ENCODE measurements at regions not wholly inside any gene's neighbourhood (a gene's known extent, or its start where the extent isn't known, plus 50 kb on each side); places are given as distances from the start of the nearest gene placed in this dataset.
"Not testable (repeated sequence)": the region's sequence is repeated elsewhere in the genome, so short reads cannot be mapped to it uniquely, and the experiment has no call there.

DNA sequence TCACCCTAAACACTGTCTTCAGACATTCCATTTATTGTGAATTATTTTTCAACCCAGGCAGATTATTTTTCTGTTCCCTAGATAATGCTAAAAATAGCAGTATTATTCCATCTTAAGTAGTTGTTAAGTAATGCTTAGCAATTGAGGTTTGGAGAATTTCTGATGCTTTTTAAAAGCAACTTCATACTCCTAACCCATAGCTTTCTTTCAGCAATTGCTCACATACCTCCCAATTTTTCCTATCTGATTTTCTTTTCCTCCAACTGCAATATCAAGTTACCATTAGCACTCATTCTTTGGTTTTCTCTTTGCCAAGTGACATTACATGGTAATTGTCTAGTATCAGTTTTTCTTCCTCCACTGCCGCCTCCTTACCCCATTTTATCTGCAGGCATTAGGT lies 104.7 kb downstream of the GPR85 start:
- DNase-seq, result no peak

DNA sequence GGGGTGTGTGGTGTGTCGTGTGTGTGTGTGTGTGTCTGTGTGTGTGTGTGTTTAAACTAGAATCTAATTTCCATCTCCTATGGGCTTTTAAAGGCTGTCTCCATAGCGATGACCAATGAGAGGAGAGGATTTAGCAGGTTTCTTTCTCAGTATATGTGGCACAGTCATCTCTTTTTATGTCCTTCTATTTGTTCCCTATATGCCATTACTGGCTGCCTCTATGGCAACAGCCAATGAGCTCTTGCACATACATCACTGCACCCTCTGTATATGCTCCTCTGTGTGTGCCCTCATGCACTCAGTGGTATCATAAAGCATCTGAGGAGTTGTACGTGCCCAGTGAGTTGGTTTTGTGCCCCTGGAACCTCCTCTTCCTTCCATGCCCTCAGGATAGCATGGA lies 107.6 kb downstream of the GPR85 start:
- DNase-seq, result not testable (repeated sequence)

DNA sequence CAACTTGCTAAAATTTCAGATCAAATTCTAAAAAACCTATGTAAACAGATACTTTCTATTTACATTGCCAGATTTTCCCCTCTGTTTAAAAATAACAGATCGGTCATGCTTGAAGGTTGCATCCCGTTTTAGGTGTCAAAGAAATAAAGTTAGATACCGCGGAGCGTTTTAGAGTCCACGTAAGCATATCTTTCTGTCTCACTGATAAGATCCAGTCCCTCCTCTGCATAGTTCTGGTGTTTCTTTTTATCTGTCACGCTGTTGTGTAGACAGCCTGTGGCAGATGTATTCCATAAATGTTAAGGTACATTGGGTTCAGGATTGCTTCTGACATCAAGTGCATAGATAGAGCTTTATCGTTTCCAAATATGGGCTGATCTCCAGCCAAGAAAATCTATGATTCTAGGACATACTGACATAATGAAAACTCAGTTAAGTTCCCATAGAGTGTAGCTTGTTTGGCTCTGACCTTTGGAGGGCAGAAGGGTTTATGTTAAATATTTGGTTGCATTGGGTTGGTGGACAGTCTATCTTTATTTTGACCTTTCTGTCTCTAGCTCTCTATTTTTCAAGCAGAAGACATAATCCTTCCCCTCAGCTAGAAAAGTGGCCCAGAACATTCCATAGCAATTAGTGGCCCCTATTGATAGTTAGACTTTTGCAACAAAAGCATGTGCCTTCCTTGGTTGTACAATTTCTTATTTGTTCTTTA lies 109.2 kb downstream of the GPR85 start:
- not testable (repeated sequence) for DNase-seq

GRCh38 chr7:112970771-112971170 lies 115.9 kb downstream of the GPR85 start:
- no peak for DNase-seq

DNA sequence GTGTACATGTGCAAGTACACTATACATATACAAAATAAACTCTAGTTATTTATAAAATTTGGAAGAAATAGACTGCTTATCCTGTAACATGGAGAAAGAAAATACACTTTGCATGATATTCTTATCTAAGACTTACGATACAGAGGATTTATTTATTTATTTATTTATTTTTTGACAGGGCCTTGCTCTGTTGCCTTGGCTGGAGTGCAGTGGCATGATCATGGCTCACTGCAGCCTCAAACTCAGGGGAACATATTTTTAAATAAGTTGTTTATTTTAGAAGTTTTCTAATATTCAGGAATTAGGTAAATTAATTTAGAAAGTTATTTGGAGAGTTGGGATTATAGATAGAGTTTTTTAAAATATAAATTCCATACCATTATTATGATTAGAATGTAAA lies 116.7 kb downstream of the GPR85 start:
- DNase-seq, result no peak

DNA sequence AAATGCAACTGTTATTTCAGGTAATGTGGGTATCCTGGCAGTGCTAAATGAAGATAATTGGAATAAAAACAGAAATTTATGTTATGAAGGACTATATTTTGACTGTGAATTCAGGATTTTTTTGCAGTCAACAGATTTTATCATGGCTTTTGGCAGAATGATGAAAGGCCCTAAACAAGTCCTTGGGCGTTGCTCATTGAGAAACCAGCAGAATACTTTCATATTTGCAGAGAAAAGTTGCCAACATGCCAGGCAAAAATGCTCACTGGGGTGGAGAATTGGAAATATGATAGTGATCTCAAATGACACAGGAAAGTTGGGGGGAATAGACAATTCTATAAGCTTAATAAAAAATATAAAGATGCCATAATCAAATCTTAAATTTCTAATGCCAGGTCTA lies 121.1 kb downstream of the GPR85 start:
- DNase-seq, result no peak

DNA sequence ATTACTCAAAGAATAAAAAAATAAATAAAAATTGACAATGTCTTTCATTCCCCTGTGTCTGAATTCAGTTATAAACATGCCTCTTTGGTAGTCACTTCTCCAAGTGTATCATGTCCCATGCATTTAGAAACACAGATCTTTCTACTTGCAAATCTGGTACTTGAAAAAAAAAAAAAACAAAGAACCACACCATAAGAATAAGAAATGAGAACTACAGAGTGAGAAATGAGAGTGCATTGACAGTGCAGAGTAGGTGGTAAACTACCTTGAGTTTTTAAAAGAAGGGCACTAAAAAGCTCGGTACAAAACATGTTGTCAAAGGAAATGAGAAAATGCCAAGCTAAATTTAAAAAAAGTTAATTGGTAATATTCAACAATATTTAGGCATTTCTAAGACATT lies 123.0 kb downstream of the GPR85 start:
- DNase-seq, result no peak

- DNase-seq, result no peak
Observed at GRCh38 chr7:112962815-112963214, 123.8 kb downstream of the GPR85 start.

DNA sequence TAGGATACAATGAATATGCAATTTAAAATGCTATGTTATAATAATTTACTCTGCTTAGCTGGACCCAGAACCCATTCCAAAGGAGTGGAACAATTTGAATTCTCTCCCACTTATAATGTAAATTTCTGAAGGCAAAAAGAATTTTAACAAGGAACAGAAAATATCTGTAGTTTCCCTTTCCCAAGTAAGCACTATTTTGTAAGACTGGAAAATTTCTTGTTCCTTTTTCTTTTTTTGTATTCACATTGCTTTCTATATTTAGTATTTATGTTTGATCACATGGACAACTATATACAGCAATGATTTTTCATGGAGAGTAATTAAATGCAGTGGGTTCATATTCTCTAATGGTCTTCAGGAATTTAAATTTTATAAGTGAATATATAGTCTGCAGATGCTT lies 127.4 kb downstream of the GPR85 start:
- no peak for DNase-seq

DNA sequence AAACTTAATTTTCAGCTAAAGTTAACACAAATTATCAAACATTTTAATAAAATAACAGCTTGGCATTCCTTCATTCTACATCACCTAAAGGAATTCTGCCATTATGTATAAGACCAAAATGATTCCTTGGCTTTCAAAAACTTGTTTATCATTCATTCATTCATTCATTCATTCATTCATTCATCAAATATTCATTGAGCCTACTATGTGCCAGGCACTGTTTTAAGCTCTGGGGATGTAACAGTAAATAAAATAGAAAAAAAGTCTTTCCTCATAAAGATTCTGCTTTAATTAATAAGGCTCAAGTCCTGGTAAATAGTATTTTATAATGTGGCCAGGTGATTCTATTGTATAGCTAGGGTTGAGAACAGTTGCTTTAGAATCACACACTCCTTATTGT lies 127.9 kb downstream of the GPR85 start:
- DNase-seq, result no peak

DNA sequence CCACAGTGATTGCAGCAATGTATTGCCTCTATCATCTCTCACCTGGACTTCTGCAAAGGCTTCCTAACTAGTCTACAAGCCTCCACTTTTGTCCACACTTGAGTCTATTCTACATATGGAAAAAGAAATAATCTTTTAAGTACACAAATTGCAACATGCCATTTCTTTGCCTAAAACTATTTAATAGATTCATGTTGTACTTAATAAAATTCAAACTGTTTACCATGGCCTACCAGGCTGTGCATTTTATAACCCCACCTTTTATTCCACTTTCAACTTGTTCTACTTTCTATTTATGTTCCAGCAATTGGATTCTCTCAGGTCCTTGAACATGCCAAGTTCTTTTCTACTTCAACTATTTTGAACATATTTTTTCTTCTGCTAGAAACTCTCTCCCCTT lies 128.7 kb downstream of the GPR85 start:
- DNase-seq, result no peak

DNA sequence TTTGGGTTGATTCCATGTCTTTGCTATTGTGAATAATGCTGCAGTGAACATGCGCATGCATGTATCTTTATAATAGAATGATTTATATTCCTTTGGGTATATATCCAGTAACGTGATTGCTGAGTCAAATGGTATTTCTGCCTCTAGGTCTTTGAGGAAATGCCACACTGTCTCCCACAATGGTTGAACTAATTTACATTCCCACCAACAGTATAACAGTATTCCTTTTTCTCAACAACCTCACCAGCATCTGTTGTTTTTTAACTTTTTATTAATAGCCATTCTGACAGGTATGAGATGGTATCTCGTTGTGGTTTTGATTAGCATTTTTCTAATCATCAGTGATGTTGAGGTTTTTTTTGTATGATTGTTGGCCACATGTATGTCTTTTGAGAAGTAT lies 133.6 kb downstream of the GPR85 start:
- DNase-seq, result not testable (repeated sequence)

- DNase-seq, result no peak
Observed at GRCh38 chr7:112951070-112951469, 135.6 kb downstream of the GPR85 start.

- DNase-seq, result not testable (repeated sequence)
Observed at GRCh38 chr7:112949682-112950081, 136.9 kb downstream of the GPR85 start.

DNA sequence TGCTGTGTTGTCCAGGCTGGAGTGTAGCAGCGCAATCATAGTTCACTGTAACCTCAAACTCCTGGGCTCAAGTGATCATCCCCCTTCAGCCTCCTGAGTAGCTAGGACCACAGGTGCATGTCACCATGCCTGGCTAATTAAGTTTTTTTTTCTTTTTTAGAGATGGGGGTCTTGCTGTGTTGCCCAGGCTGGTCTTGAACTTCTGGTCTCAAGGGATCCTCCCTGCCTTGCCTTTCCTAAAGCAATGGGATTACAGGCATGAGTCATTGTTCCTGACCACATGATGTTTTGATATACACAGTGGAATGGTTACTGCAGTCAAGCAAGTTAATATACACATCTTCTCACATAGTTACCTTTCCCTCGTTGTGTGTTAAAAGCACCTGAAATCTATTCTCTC lies 140.3 kb downstream of the GPR85 start:
- no peak for DNase-seq

DNA sequence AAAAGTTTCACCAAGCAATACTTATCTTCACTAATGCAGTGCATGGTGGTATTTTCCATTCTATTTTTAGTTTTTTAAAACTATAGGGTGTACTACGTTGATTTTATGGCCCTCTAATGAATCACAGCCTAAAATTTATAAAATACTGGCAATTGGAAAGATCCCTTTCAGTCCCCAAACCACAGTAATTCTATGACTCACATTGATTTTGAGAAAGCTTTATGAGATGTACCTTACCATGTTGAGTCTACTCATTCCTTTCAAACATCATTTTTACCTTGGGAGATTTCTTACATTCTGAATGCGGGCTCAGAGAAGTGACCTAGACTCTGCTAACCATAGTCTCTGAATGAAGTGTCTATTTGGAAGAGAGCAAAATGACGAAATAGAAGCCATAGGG lies 141.6 kb downstream of the GPR85 start:
- DNase-seq, result no peak

GRCh38 chr7:112942981-112943380 lies 143.6 kb downstream of the GPR85 start:
- no peak for DNase-seq

- not testable (repeated sequence) for DNase-seq
Observed at GRCh38 chr7:112942125-112942524, 144.5 kb downstream of the GPR85 start.

- DNase-seq, result no peak
Observed at GRCh38 chr7:112940314-112940732, 146.3 kb downstream of the GPR85 start.

DNA sequence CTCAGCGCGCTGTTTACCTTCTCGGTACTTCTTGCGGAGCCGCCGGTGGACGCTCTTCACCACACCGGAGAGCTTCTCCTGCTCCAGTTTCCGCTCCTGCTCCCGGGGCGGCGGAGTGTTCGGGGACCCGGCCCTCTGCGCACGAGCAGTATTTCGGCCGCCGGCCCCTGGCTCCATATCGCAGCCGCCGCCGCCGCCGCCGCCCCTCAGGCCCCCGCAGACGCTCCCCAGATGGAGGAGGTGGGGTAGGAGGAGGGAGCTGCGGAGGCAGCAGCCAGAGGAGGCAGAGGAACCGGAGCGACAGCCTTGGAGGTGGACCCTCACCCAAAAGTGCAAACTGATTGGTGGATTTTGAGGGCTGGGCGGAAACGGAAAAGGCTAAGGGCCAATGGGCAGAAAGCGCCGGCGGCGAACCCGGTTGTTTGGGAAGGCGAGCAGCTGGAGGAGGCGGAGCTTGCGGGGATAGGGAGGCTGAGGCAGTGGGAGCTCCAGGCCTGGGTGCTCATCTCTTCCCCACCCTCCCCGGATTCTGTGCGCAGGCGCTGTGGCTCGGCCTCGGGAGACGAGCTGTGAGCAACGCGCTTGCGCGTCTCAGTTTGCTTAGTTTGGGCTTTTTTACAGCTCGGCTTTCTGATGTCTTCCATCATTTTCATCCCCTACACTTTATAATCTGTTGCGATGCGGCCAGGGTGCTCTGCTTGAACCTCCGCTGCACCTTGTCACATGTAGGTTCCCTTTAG lies 146.9 kb downstream of the GPR85 start:
- peak; percentile 99 for DNase-seq

DNA sequence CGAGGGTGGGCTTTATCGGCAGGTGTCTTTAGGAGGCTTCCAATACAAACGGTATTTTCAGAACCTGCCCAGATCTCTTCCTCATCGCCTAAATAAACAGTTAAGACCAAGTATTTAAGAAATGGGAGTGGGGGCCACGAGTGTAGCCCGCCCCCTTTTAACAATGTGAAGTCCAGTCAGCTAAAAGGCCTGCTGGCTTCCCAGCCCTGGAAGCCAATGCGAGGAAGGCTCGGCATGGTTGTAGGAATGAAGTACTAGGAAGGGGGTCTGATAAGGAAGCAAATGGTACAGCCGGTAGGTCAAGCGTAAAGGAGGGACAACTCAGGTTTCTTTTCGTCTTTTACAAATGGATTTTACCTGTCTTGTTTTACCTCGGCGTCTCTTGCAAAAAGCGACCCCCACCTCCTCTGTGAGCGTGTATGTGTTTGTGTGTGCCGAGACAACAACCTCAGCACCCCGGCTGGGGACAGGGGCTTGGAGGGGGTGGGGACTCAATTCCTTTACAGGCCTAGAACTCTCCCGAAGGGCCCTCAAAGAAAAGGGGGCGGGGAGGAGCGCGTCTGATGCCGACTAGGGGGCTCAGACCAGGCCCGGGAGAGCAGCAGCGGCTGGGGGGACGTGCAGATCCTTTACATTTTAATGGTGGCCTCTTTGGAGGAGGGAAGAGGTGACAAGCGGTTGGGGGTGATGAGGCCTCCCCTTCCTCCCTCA lies 147.6 kb downstream of the GPR85 start:
- DNase-seq, result peak; percentile 71

GRCh38 chr7:112937651-112938415 lies 147.6 kb upstream of the TMEM168 start:
- no peak for DNase-seq

DNA sequence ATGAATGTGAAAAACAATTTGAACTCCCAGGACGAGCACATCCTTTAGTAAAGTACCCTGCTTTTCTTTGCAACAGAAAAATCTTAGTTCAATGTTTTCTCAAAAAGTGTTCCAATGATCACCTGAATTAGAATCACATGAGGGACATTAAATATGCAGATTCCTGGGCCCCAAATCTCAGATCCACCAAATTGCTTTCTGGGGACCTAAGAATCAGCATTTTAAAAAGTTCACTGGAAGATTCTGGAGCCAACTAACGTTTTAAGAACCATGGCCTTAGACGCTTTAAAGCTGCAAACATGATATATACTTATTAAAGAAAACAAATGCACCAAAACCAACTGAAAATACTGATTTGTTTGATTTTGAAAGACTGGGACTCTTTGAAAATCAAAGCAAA lies 143.4 kb upstream of the TMEM168 start:
- no peak for DNase-seq

Data from retina (tissue), 1 donor.